Endodermal cell (in vitro differentiated cells): ENCODE measurements at regions not wholly inside any gene's neighbourhood (a gene's known extent, or its start where the extent isn't known, plus 50 kb on each side); places are given as distances from the start of the nearest gene placed in this dataset.

Experiments used
- DNase-seq: peaks from one replicate; pipeline ENCODE4 v3.0.0-alpha.2; 2017
- H3K27ac ChIP-seq: 2 replicates; pipeline ENCODE4 v1.5.1; 2013; ENCODE audit warnings: mild to moderate bottlenecking, low read depth, low read length, moderate library complexity
- H3K27me3 ChIP-seq: 2 replicates; pipeline ENCODE4 v1.6.1; 2013; ENCODE audit warnings: mild to moderate bottlenecking, low read length, moderate library complexity; ENCODE audit not compliant: insufficient read depth, control insufficient read depth, poor library complexity, severe bottlenecking
- H3K36me3 ChIP-seq: 2 replicates; pipeline ENCODE4 v1.7.0; 2013; ENCODE audit warnings: mild to moderate bottlenecking, low read length, moderate library complexity; ENCODE audit not compliant: control insufficient read depth, insufficient read depth
- H3K4me1 ChIP-seq: one replicate; pipeline ENCODE4 v1.7.0; 2013; ENCODE audit warnings: low read length; ENCODE audit not compliant: control insufficient read depth, insufficient read depth
- H3K4me3 ChIP-seq: 2 replicates; pipeline ENCODE4 v1.5.1; 2013; ENCODE audit warnings: mild to moderate bottlenecking, low read length, moderate library complexity
- H3K9ac ChIP-seq: 2 replicates; pipeline ENCODE4 v1.6.1; 2013; ENCODE audit warnings: mild to moderate bottlenecking, low read length, moderate library complexity; ENCODE audit not compliant: poor library complexity, severe bottlenecking; ENCODE audit errors: extremely low read depth
- H3K9me3 ChIP-seq: 2 replicates; pipeline ENCODE4 v1.6.1; 2013; ENCODE audit warnings: mild to moderate bottlenecking, low read length, moderate library complexity; ENCODE audit not compliant: control insufficient read depth
- H3K27ac Mint-ChIP-seq: 2 replicates; pipeline ENCODE4 v1.8.0; 2020; ENCODE audit warnings: mixed read lengths
- H3K27me3 Mint-ChIP-seq: 2 replicates; pipeline ENCODE4 v1.8.0; 2021; ENCODE audit warnings: mild to moderate bottlenecking, mixed read lengths; ENCODE audit not compliant: insufficient read depth
- H3K36me3 Mint-ChIP-seq: 2 replicates; pipeline ENCODE4 v1.8.0; 2020; ENCODE audit warnings: low read depth, mixed read lengths
- H3K4me1 Mint-ChIP-seq: 2 replicates; pipeline ENCODE4 v1.8.0; 2020; ENCODE audit warnings: mixed read lengths
- H3K4me3 Mint-ChIP-seq: 2 replicates; pipeline ENCODE4 v1.8.0; 2020; ENCODE audit warnings: mild to moderate bottlenecking, moderate library complexity, mixed read lengths
- H3K9me3 Mint-ChIP-seq: 2 replicates; pipeline ENCODE4 v1.8.0; 2020; ENCODE audit warnings: mild to moderate bottlenecking, mixed read lengths
- CTCF ChIP-seq: fragments of 200-600 bp; sonication (generic); conservative IDR thresholded peaks from 2 replicates; pipeline ENCODE4 v1.5.0; 2021; ENCODE audit warnings: antibody characterized with exemption, mild to moderate bottlenecking
- WGBS, 2 experiments: methylation state at CpG; one replicate each; pipeline versions ENCODE4 v1.1.5 to v1.1.7; 2013; ENCODE audit warnings: missing lambda C conversion rate in 2 of 2, mixed read lengths in 1 of 2; ENCODE audit not compliant: insufficient coverage in 1 of 2, insufficient read length in 1 of 2; 5-methylcytosine and 5-hydroxymethylcytosine counted together

- Mint-ChIP-seq H3K9me3 (peaks cover 3% of the 10 kb centered on the region), H3K4me3 (no peak overlapping the region), H3K4me1 (peaks cover 17% of the 10 kb centered on the region), H3K27ac (no peak overlapping the region), H3K27me3 (no peaks in the 10 kb centered on the region), H3K36me3 (peaks cover 6% of the 10 kb centered on the region)
- H3K4me3 ChIP-seq, result no peak overlapping the region
- H3K9me3 ChIP-seq, result peaks cover 11% of the 10 kb centered on the region
- no peak for DNase-seq
- no peaks in the 10 kb centered on the region for H3K27me3 ChIP-seq
- peaks cover 17% of the 10 kb centered on the region for H3K4me1 ChIP-seq
- H3K36me3 ChIP-seq, result no peaks in the 10 kb centered on the region
- no peak overlapping the region for H3K27ac ChIP-seq
- no peak overlapping the region for H3K9ac ChIP-seq
- no peak for TF ChIP-seq CTCF
Measured at GRCh38 chr13:54647275-54647674, 1618.7 kb downstream of the OLFM4 start.

- no peak overlapping the region for H3K4me3 ChIP-seq
- H3K9me3 Mint-ChIP-seq, result peaks cover 5% of the 10 kb centered on the region
- H3K36me3 ChIP-seq, result no peaks in the 10 kb centered on the region
- H3K27ac ChIP-seq, result no peak overlapping the region
- H3K9ac ChIP-seq, result no peak overlapping the region
- H3K27ac Mint-ChIP-seq, result no peak overlapping the region
- DNase-seq, result no peak
- H3K4me1 ChIP-seq, result peaks cover 2% of the 10 kb centered on the region
- H3K27me3 ChIP-seq, result no peaks in the 10 kb centered on the region
- H3K4me1 Mint-ChIP-seq, result peaks cover 12% of the 10 kb centered on the region
- TF ChIP-seq CTCF, result no peak
- peaks cover 18% of the 10 kb centered on the region for H3K36me3 Mint-ChIP-seq
- H3K4me3 Mint-ChIP-seq, result no peak overlapping the region
- WGBS, 2 experiments, result 92% methylated on average over 1 of the region's 1 CpG; no CpG with 5 or more reads in 1 of the 2 experiments
- peaks cover 16% of the 10 kb centered on the region for H3K9me3 ChIP-seq
- H3K27me3 Mint-ChIP-seq, result no peaks in the 10 kb centered on the region
Measured at GRCh38 chr13:54657588-54657987, 1629.0 kb downstream of the OLFM4 start.

GRCh38 chr13:54658771-54659170 is 1630.2 kb downstream of the OLFM4 start:
- Histone ChIP-seq H3K4me3 (no peak overlapping the region), H3K9me3 (peaks cover 13% of the 10 kb centered on the region), H3K27me3 (no peaks in the 10 kb centered on the region), H3K27ac (no peak overlapping the region), H3K9ac (no peak overlapping the region), H3K4me1 (peaks cover 7% of the 10 kb centered on the region), H3K36me3 (no peaks in the 10 kb centered on the region)
- H3K27ac Mint-ChIP-seq, result no peak overlapping the region
- H3K27me3 Mint-ChIP-seq, result no peaks in the 10 kb centered on the region
- H3K4me3 Mint-ChIP-seq, result no peak overlapping the region
- no peak for DNase-seq
- H3K36me3 Mint-ChIP-seq, result peaks cover 18% of the 10 kb centered on the region
- 94 to 97% methylated on average over 11 to 17 of the region's 17 CpGs for WGBS, 2 experiments
- H3K9me3 Mint-ChIP-seq, result peaks cover 5% of the 10 kb centered on the region
- peaks cover 19% of the 10 kb centered on the region for H3K4me1 Mint-ChIP-seq
- TF ChIP-seq CTCF, result no peak
